ENCODE measurements at regions not wholly inside any gene's neighbourhood (a gene's known extent, or its start where the extent isn't known, plus 50 kb on each side); places are given as distances from the start of the nearest gene placed in this dataset.

- H3K27me3 ChIP-seq (ENCODE audit: insufficient read depth, low read depth), result no peaks in the 10 kb centered on the region
- no peaks in the 10 kb centered on the region for H4K20me1 ChIP-seq (ENCODE audit: insufficient read depth)
These were observed 176.4 kb downstream of the XPNPEP1 start for GRCh38 chr10:109746861-109747260.

GRCh38 chr10:109744020-109744419 lies 179.3 kb downstream of the XPNPEP1 start:
- Histone ChIP-seq H3K36me3 (ENCODE audit: insufficient read depth) (no peaks in the 10 kb centered on the region), H3K9ac (no peak overlapping the region), H4K20me1 (ENCODE audit: insufficient read depth) (no peaks in the 10 kb centered on the region), H2AFZ (ENCODE audit: low read depth) (no peak overlapping the region), H3K79me2 (ENCODE audit: insufficient read depth, low read depth) (no peaks in the 10 kb centered on the region), H3K4me1 (ENCODE audit: low read depth, poor library complexity, severe bottlenecking) (no peaks in the 10 kb centered on the region), H3K27me3 (ENCODE audit: insufficient read depth, low read depth) (no peaks in the 10 kb centered on the region), H3K4me3 (IDR thresholded peaks at IDR 0.05; ENCODE audit: insufficient read depth, low read depth, low read length) (no peak overlapping the region), H3K27ac (no peak overlapping the region), H3K4me2 (no peak overlapping the region)
- TF ChIP-seq CTCF (conservative IDR thresholded peaks at IDR 0.05; ENCODE audit: low read depth, low read length), result no peak

More at GRCh38 chr10:109746861-109747260, 176.4 kb downstream of the XPNPEP1 start:
- no peaks in the 10 kb centered on the region for H3K36me3 ChIP-seq (ENCODE audit: insufficient read depth)
- H2AFZ ChIP-seq (ENCODE audit: low read depth), result no peak overlapping the region
- H3K9ac ChIP-seq, result no peak overlapping the region
- no peak overlapping the region for H3K27ac ChIP-seq
- no peak overlapping the region for H3K4me3 ChIP-seq (IDR thresholded peaks at IDR 0.05; ENCODE audit: insufficient read depth, low read depth, low read length)
- TF ChIP-seq CTCF (conservative IDR thresholded peaks at IDR 0.05; ENCODE audit: low read depth, low read length), result no peak
- H3K4me1 ChIP-seq (ENCODE audit: low read depth, poor library complexity, severe bottlenecking), result no peaks in the 10 kb centered on the region
- no peaks in the 10 kb centered on the region for H3K79me2 ChIP-seq (ENCODE audit: insufficient read depth, low read depth)
- H3K4me2 ChIP-seq, result no peak overlapping the region

GRCh38 chr10:109743574-109743973 lies 179.7 kb downstream of the XPNPEP1 start:
- no peak for TF ChIP-seq CTCF (conservative IDR thresholded peaks at IDR 0.05; ENCODE audit: low read depth, low read length)
- Histone ChIP-seq H3K27me3 (ENCODE audit: insufficient read depth, low read depth) (no peaks in the 10 kb centered on the region), H2AFZ (ENCODE audit: low read depth) (no peak overlapping the region), H3K4me2 (no peak overlapping the region), H3K4me3 (IDR thresholded peaks at IDR 0.05; ENCODE audit: insufficient read depth, low read depth, low read length) (no peak overlapping the region), H3K27ac (no peak overlapping the region), H3K79me2 (ENCODE audit: insufficient read depth, low read depth) (no peaks in the 10 kb centered on the region), H3K4me1 (ENCODE audit: low read depth, poor library complexity, severe bottlenecking) (no peaks in the 10 kb centered on the region), H3K9ac (no peak overlapping the region), H4K20me1 (ENCODE audit: insufficient read depth) (no peaks in the 10 kb centered on the region), H3K36me3 (ENCODE audit: insufficient read depth) (no peaks in the 10 kb centered on the region)

- H3K4me1 ChIP-seq (ENCODE audit: low read depth, poor library complexity, severe bottlenecking), result no peaks in the 10 kb centered on the region
- no peak overlapping the region for H3K4me2 ChIP-seq
- H3K27me3 ChIP-seq (ENCODE audit: insufficient read depth, low read depth), result no peaks in the 10 kb centered on the region
- H2AFZ ChIP-seq (ENCODE audit: low read depth), result no peak overlapping the region
- no peaks in the 10 kb centered on the region for H3K36me3 ChIP-seq (ENCODE audit: insufficient read depth)
- H3K9ac ChIP-seq, result no peak overlapping the region
- no peaks in the 10 kb centered on the region for H4K20me1 ChIP-seq (ENCODE audit: insufficient read depth)
- H3K4me3 ChIP-seq (IDR thresholded peaks at IDR 0.05; ENCODE audit: insufficient read depth, low read depth, low read length), result no peak overlapping the region
- TF ChIP-seq CTCF (conservative IDR thresholded peaks at IDR 0.05; ENCODE audit: low read depth, low read length), result no peak
- H3K79me2 ChIP-seq (ENCODE audit: insufficient read depth, low read depth), result no peaks in the 10 kb centered on the region
- no peak overlapping the region for H3K27ac ChIP-seq
These were observed 180.2 kb downstream of the XPNPEP1 start for GRCh38 chr10:109743146-109743545.

Measured in KMS-11 (cell line).